Esophagus (tissue), 2 donors: ENCODE measurements at regions not wholly inside any gene's neighbourhood (a gene's known extent, or its start where the extent isn't known, plus 50 kb on each side); places are given as distances from the start of the nearest gene placed in this dataset.

Experiments used
- H3K27ac ChIP-seq, 2 donors: one replicate each; pipeline ENCODE4 v1.5.1; 2013; ENCODE audit warnings: low read depth in 2 of 2, mild to moderate bottlenecking in 2 of 2, inconsistent platforms in 1 of 2, low read length in 1 of 2, moderate library complexity in 1 of 2
- H3K27me3 ChIP-seq, 2 donors: one replicate each; pipeline ENCODE4 v1.6.1; 2013; ENCODE audit warnings: low read length in 2 of 2, control low read depth in 1 of 2, mild to moderate bottlenecking in 1 of 2; ENCODE audit not compliant: insufficient read depth in 2 of 2, control insufficient read depth in 1 of 2
- H3K36me3 ChIP-seq, 2 donors: one replicate each; pipeline ENCODE4 v1.6.1; 2013; ENCODE audit warnings: low read length in 1 of 2; ENCODE audit not compliant: control insufficient read depth in 2 of 2, insufficient read depth in 2 of 2
- H3K4me1 ChIP-seq, 2 donors: one replicate each; pipeline ENCODE4 v1.6.1; 2013; ENCODE audit warnings: low read length in 1 of 2; ENCODE audit not compliant: control insufficient read depth in 2 of 2, insufficient read depth in 2 of 2
- H3K4me3 ChIP-seq, 2 donors: one replicate each; pipeline ENCODE4 v1.5.1; 2013; ENCODE audit warnings: low read length in 2 of 2, mild to moderate bottlenecking in 2 of 2, low read depth in 1 of 2, moderate library complexity in 1 of 2
- H3K9me3 ChIP-seq, 2 donors: one replicate each; pipeline ENCODE4 v1.6.1; 2013; ENCODE audit warnings: mild to moderate bottlenecking in 2 of 2, low read depth in 1 of 2, low read length in 1 of 2, moderate library complexity in 1 of 2; ENCODE audit not compliant: control insufficient read depth in 2 of 2, insufficient read depth in 1 of 2
- WGBS, 2 donors: extraction: QIAGEN DNeasy Blood & Tissue Kit; methylation state at CpG; one replicate each; pipeline ENCODE4 v1.1.7; 2013; 5-methylcytosine and 5-hydroxymethylcytosine counted together
- donor health status: healthy with polysubstance abuse.
- donor health status: Bipolar disorder and iron deficiency.

DNA sequence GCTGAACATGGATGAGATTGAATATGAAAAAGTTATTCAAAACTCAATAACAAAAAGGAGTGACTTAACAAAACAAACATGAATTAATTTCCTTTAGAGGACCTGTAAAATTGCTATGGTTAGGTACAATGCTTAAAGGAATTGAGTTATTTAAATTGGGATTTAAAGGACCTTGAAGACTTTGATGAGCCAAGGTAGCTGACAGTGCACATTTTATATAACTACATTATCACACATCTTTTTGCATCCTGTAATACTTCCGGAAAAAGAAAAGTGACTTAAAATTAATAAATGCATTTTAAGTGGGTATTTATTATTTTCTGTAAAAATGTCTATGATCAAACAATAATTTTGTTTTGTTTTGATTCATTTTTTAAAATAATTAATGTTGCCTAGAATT, 964.8 kb upstream of the SLIT2 start:
- Histone ChIP-seq H3K4me3 (no peak overlapping the region), H3K9me3 (no peaks in the 10 kb centered on the region), H3K36me3 (no peaks in the 10 kb centered on the region), H3K27ac (no peak overlapping the region), H3K4me1 (no peaks in the 10 kb centered on the region), H3K27me3 (no peaks in the 10 kb centered on the region)
- WGBS, 2 donors: 94% methylated on average over 1 of the region's 1 CpG

GRCh38 chr4:19285146-19285545, 966.6 kb upstream of the SLIT2 start:
- Histone ChIP-seq H3K27ac (no peak overlapping the region), H3K36me3 (no peaks in the 10 kb centered on the region), H3K27me3 (no peaks in the 10 kb centered on the region), H3K9me3 (peaks cover 0 to 4% of the 10 kb centered on the region in 2 donors), H3K4me3 (no peak overlapping the region), H3K4me1 (no peaks in the 10 kb centered on the region)
- 59 to 76% methylated on average over 3 of the region's 3 CpGs for WGBS, 2 donors

DNA sequence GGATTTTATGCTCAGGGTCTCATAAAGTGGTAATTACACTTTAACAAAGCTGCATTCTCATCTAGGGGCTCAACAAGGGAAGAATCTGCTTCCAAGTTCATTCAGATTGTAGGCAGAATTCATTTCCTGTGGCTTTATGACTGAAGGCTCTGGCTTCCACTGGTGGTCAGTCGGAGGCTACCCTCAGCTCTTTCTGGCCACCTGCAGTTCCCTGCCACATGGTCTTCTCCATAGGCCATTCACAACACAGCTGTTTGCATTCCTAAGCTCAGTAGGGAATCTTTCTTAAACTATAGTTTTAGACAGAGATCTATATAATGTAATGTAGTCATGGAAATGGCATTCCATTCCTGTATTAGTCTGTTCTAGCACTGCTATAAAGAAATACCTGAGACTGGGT, 973.0 kb upstream of the SLIT2 start:
- H3K4me1 ChIP-seq: no peaks in the 10 kb centered on the region
- no peaks in the 10 kb centered on the region for H3K36me3 ChIP-seq
- H3K27me3 ChIP-seq: no peaks in the 10 kb centered on the region
- WGBS, 2 donors: 80 to 88% methylated on average over 1 of the region's 1 CpG
- H3K27ac ChIP-seq: no peak overlapping the region
- H3K9me3 ChIP-seq: peaks cover 0 to 4% of the 10 kb centered on the region in 2 donors
- no peak overlapping the region for H3K4me3 ChIP-seq

- WGBS, 2 donors: 72 to 78% methylated on average over 2 of the region's 2 CpGs
- no peak overlapping the region for H3K27ac ChIP-seq
- no peaks in the 10 kb centered on the region for H3K9me3 ChIP-seq
- H3K4me3 ChIP-seq: no peak overlapping the region
- H3K4me1 ChIP-seq: no peaks in the 10 kb centered on the region
- no peaks in the 10 kb centered on the region for H3K36me3 ChIP-seq
- H3K27me3 ChIP-seq: no peaks in the 10 kb centered on the region
Measured at GRCh38 chr4:19266566-19266965, 985.1 kb upstream of the SLIT2 start.

GRCh38 chr4:19262467-19262866, 989.2 kb upstream of the SLIT2 start:
- WGBS, 2 donors: 47 to 54% methylated on average over 2 of the region's 2 CpGs

GRCh38 chr4:19260346-19260745, 991.4 kb upstream of the SLIT2 start:
- H3K27ac ChIP-seq: no peak overlapping the region
- H3K9me3 ChIP-seq: no peaks in the 10 kb centered on the region
- H3K27me3 ChIP-seq: no peaks in the 10 kb centered on the region
- H3K4me1 ChIP-seq: no peaks in the 10 kb centered on the region
- 16 to 39% methylated on average over 2 of the region's 2 CpGs for WGBS, 2 donors
- H3K36me3 ChIP-seq: no peaks in the 10 kb centered on the region
- no peak overlapping the region for H3K4me3 ChIP-seq

More at GRCh38 chr4:19262467-19262866, 989.2 kb upstream of the SLIT2 start:
- no peaks in the 10 kb centered on the region for H3K9me3 ChIP-seq
- H3K4me3 ChIP-seq: no peak overlapping the region
- H3K27ac ChIP-seq: no peak overlapping the region
- H3K4me1 ChIP-seq: no peaks in the 10 kb centered on the region
- no peaks in the 10 kb centered on the region for H3K27me3 ChIP-seq
- H3K36me3 ChIP-seq: no peaks in the 10 kb centered on the region

DNA sequence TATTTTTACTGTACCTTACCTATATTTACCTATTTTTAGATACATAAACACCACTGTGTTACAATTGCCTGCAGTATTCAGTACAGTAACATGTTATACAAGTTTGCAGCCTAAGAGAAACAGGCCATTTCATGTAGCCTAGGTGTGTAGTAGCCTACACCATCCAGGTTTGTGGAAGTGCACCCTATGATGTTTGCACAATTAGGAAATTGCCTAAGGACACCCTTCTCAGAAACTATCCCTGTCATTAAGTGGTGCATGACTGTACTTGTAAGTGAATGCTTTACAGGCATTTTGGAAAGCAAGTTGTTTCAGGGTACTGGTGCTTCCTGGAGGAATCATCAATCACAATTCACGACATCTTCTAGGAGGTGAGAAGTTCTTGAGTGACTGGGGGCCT, 991.8 kb upstream of the SLIT2 start:
- H3K36me3 ChIP-seq: no peaks in the 10 kb centered on the region
- no peak overlapping the region for H3K27ac ChIP-seq
- no peak overlapping the region for H3K4me3 ChIP-seq
- WGBS, 2 donors: 2 to 26% methylated on average over 1 of the region's 1 CpG
- no peaks in the 10 kb centered on the region for H3K9me3 ChIP-seq
- H3K4me1 ChIP-seq: no peaks in the 10 kb centered on the region
- H3K27me3 ChIP-seq: no peaks in the 10 kb centered on the region

GRCh38 chr4:19256823-19257222, 994.9 kb upstream of the SLIT2 start:
- Histone ChIP-seq H3K27ac (no peak overlapping the region), H3K4me1 (no peaks in the 10 kb centered on the region), H3K4me3 (no peak overlapping the region), H3K36me3 (no peaks in the 10 kb centered on the region), H3K27me3 (no peaks in the 10 kb centered on the region), H3K9me3 (no peaks in the 10 kb centered on the region)

- Histone ChIP-seq H3K27ac (no peak overlapping the region), H3K36me3 (no peaks in the 10 kb centered on the region), H3K9me3 (no peaks in the 10 kb centered on the region), H3K4me1 (no peaks in the 10 kb centered on the region), H3K27me3 (no peaks in the 10 kb centered on the region), H3K4me3 (no peak overlapping the region)
Measured at GRCh38 chr4:19254486-19254885, 997.2 kb upstream of the SLIT2 start.

DNA sequence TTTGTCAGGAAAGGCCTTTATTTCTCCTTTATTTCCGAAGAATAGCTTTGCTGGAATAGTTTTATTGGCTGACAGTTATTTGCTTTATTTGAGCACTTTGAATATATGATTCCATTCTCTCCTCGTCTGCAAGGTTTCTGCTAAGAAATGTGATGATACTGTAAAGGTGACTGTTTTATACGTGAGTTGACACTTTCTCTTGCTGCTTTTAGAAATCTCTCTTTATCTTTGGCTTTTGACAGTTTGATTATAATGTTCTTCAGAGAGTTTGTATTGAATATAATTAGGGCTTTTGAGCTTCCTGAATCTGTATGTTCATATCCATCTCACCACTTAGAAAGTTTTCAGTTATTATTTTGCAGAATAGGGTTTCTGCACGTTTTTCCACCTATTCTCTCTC, 1003.7 kb upstream of the SLIT2 start:
- no peak overlapping the region for H3K27ac ChIP-seq
- WGBS, 2 donors: 73 to 81% methylated on average over 4 of the region's 4 CpGs
- no peaks in the 10 kb centered on the region for H3K4me1 ChIP-seq
- no peaks in the 10 kb centered on the region for H3K27me3 ChIP-seq
- H3K36me3 ChIP-seq: no peaks in the 10 kb centered on the region
- H3K4me3 ChIP-seq: no peak overlapping the region
- no peaks in the 10 kb centered on the region for H3K9me3 ChIP-seq
